GM19468 (cell line): ENCODE measurements at regions not wholly inside any gene's neighbourhood (a gene's known extent, or its start where the extent isn't known, plus 50 kb on each side); places are given as distances from the start of the nearest gene placed in this dataset.
"Not testable (repeated sequence)": the region's sequence is repeated elsewhere in the genome, so short reads cannot be mapped to it uniquely, and the experiment has no call there.

ENCODE experiments used
- ATAC-seq: cut with Tn5 transposase; IDR thresholded peaks from one replicate; pipeline ENCODE4 v1.9.1; 2021; ENCODE audit warnings: mild to moderate bottlenecking, moderate library complexity, moderate number of reproducible peaks; ENCODE audit not compliant: unreplicated experiment; ENCODE audit errors: extremely low read depth

DNA sequence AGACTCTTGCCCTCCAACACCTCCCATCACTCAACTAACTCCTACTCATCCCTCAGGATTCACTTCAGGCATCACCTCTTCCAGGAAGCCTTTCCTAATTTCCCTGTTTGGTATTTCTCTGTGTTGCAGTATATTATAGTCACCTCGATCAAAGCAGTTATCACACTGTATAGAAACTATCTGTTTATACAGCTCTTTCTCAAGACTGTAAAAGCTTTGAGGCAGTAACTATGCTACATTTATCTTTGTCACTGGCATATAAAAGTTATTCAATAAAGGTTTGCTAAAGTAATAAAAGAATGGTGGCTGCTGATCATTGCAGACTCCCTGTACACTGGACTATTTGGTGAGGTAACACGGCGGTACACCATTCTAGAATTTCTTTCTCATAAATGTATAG, 284.9 kb downstream of the PAX3 start:
- ATAC-seq, result no peak

DNA sequence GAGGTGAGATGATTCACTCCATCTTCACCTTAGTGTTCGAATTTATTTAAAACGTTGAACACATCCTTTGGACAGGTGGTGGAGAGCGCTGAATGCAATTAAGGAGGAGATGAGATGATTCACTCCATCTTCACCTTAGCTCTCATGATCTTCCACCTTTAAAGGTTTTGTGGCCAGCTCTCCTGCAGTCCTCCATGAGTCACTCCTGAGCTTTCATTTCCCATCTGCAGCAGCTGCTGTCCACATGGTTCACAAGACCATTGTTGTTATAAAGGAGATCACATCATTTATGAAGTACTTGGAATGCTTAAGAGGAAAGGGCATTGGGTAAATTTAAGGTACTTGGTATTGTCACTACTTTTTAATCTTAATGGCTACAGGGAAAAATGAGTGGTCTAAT, 298.5 kb downstream of the PAX3 start:
- ATAC-seq, result no peak

DNA sequence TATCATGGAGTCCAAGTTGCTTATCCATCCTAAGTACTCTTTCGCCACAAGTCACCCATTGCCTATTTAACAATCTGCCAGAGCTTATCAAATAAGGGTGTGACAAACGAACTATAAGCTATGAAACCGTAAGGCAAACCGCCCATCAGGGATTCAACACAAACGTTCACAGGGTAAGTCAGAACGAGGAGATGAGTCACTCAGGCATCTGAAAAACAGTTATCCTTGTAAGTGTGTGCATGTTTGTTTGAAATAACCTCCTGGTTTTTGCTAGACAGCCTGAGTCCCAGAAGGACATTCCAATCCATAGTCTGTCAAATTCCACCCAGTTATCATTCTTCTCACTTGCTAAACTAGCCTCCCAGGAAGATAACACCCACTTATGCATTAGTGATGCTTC, 299.1 kb downstream of the PAX3 start:
- ATAC-seq, result no peak

DNA sequence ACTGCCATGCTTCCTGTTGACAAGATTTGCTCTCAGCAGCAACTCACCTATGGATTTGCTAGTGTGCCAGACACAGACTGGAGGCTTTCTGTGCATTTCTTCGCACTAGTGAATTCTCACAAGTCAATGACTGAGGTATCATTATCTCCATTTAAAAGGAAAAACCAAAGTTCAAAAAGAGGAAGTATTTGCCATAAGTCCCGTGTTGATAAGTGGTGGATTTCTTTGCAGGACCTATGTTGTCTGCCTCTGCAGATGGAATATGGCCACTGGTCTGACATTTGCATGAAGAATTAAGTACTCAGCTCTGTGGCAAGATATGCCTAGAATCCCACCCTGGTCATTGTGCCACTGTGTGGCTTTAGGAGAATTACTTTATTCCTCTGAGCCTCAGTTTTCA, 299.6 kb downstream of the PAX3 start:
- ATAC-seq, result no peak

DNA sequence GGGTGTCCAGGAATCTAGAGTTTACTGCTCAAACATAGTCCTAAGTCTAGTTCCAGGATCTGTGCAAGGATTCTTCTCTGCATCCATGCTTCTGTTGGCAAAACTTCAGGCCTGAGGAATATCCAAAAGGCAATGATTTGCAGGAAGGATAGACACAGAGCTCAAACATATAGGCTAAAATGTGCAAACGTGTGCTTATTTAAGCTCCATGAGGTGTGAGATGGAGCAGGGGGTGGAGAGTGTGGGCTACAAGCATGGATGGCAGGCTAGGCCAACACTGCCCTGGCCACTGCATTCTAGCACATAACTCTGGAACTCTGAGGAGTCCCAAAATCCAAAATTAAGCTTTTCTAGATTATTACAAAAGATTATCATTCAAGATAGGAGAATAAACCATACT, 301.1 kb downstream of the PAX3 start:
- no peak for ATAC-seq

DNA sequence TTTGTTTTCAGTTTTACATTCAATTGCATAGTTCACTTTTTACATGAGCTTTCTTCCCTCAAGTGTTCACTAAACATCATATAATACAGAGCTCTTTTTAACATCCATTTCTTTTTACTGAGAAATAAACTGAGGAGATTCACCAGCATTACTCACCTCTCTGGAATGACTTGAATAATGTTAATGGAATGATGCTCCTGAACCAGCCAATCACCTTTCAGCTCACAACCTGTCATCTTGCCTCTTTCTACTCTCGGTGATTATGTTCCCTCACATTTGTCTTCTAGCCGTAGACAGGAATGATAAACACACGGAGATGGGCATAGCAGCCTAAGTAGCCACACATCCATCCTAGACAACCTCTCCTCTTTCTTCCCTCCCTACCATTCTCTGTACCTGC, 301.7 kb downstream of the PAX3 start:
- no peak for ATAC-seq

DNA sequence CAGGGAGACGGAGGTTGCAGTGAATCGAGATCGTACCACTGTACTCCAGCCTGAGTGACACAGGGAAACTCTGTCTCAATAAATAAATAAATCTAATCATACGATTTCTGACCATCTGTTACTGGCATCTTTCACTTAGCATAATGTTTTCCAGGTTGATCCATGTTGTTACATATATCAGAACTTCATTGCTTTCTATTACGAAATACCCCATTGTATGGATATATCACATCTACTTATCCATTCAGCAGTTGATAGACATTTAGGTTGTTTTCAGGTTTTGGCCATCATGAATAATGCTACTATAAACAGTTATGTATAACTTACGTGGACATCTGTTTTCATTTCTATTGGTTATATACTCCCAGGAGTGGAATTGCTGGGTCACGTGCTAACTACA, 303.9 kb downstream of the PAX3 start:
- ATAC-seq, result no peak

DNA sequence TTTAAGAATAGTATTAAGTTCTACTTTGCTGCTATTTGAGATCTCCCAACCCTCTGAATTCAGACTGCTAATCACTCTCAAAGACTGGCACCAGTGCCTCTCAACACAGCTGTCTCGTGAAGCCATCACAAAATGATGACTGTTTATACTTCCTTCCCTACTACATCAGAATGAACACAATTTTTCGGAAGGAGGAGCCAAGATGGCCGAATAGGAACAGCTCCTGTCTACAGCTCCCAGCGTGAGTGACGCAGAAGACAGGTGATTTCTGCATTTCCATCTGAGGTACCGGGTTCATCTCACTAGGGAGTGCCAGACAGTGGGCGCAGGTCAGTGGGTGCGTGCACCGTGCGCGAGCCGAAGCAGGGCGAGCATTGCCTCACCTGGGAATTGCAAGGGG, 314.4 kb downstream of the PAX3 start:
- not testable (repeated sequence) for ATAC-seq

DNA sequence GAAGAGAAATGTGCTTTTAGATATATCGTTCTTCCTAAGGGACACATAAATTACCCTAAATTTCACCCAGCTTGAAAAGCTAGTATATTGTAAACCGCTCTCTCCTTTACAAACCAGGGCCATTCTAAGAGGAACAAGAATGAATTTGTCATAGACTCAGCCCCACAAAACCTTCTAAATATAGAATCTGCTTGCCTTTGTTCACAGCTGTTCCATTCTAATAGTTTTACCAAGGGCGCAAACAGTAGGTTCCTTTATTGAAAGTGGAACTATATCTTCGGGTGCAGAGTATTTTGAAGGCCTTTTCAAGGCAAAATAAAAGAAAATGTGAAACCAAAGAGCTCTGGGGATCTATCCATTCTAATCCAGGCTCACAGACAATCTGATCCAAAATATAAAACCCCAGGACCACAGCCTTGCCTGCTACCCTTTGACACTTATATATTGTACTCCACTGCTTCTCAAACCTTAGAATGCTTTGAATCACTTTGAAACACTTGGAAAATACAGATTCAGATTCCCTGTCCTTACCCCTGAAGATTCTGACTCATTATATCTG, 316.8 kb downstream of the PAX3 start:
- ATAC-seq, result no peak

DNA sequence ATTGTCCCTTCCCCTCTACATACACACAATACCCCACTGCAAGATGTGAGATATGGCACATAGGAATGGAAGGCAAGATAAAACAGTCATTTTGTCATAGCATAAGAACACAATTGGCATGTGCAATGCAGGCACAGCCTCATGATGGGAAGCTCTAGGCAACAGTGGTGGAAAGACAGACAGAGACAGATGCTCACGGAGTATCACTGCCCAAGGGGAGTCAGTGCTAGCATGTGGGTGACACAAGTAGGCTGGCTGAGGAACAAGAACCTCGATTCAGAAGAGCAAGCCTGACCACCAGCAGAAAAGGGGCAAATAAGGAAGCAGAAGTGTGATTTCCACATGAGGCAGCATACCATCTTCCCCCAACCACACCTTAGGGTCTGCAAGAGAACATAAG, 323.6 kb downstream of the PAX3 start:
- ATAC-seq, result no peak

DNA sequence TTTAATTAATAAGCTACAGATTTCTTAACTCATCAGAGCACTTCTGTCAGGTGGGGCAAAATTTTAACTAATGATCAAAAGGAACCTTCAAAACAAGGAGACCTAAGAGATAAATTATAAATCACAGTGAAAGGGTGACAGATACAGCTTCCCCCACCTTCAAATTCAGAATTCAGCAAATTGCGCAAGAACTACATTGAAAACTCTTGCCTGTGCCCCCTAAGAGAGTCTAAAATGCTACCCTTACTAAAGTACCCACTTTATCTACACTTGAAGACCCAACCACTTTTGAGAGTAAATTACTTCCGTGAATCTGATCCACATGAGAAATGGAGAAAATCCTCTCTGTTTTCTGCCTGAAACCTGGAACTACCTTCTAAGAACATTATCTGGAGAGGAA, 324.9 kb downstream of the PAX3 start:
- ATAC-seq, result no peak

DNA sequence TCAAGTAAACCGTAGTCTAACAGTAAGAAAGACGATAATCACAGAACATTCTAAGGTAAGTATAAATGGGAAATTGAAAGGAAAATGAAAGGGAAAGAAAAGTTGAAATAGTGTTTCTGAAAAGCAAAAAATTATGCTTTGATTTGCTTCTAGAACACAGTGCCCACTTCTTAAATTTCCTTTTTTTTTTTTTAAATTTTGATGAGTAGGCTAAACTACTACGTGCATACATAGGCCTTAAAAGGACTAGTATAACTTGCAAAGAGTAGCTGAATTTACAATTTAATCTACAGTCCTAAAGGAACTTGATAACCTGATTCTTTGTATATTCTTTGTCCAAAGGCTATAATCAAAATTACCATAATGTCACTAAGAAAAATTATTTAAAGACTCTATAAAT, 325.3 kb downstream of the PAX3 start:
- no peak for ATAC-seq

DNA sequence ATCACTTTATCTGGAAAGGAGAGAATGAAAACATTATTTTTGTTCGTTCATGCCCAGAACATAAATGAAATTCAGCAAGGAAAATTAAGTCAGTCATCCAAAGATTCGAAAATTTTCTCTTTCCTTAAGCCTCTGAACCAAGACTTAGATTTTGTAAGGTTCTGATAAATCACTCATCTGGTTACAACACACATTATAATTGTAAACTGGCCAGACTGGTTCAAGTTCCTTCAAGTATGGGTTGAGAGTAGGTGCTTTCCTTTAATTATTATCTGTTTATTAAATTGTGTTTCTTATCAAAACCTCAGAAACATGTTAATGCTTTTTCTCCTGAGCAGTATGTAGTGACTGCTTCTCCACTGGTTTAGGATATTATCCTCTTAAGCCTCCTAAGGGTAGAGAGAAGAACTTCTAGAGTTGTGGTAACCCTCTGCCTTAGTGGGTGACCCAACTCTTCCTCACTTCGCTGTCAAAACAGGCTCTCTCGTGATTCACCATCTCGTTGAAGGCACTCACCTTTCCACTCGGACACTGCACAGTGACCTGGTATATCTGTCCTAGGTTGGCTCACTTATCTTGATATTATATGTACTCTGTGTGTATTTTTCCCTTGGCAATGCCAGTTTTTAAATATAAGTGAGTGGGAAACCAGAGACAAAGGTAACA, 325.9 kb downstream of the PAX3 start:
- ATAC-seq, result no peak

DNA sequence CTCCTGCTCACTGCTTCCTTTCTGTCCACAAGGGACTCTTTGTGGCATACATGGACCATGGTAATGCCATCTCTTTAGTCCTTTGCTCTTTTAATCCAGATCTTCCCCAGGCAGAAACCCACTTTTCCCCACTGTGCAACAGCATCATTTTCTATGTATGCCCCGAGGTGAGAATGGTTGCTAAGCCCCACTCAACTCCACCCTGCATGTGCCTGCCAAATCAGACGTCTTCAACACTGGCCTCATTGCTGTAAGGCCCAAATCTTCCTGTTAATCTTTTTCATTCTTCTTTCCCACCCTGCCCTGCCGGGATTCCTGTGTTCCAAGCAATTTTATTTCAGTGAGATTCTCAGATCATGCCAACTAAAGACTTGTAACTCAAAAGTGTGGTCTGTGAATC, 328.4 kb downstream of the PAX3 start:
- ATAC-seq, result no peak

DNA sequence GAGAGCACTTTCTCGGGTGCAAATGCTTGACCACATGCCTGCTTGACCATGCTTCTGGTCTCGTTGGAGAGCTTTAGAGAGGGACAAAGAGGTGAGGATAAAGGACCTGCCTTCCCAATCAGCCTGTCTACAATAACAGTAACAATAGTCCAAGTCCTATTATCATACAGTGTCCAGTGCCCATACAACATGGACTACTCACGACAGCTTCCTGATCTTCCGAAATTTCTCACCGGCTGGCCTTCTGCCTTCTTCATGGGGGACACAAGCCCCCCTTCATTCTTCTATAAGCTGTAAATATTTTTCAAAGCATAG, 329.0 kb downstream of the PAX3 start:
- ATAC-seq, result no peak

DNA sequence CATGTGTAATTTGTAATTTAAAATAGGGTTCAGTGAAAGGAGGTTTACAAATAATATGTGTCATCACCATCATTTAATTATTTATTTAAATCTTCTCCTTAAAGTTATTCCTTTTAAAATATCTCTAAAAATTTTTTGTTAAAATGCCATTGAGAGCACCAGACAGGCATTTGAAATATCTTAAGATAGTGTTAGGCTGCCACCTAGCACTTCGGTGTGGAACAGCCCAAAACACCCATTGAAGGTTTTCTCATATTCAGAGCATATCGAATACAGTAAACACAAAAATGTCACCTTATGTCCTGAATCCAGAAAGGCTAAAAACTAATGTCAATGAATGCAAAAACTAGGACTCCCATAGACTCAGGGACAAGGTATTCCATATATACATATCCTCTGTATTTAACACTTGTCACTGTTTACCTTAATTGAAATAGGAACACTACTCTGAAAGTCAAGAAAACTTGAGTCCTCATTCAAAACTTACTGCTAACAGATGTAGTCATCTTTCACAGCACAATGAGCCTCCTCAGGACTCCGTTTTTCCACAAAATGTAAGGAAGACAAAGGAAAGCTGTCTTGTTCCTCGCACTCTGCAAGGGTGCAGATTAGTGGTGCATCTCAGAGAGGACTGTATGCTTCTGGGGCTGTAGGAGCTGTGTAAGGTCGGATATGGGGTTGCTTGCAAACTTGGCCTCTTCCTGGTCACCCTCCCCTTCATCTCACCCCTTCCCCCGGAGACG, 329.5 kb downstream of the PAX3 start:
- ATAC-seq, result peak; percentile 36

DNA sequence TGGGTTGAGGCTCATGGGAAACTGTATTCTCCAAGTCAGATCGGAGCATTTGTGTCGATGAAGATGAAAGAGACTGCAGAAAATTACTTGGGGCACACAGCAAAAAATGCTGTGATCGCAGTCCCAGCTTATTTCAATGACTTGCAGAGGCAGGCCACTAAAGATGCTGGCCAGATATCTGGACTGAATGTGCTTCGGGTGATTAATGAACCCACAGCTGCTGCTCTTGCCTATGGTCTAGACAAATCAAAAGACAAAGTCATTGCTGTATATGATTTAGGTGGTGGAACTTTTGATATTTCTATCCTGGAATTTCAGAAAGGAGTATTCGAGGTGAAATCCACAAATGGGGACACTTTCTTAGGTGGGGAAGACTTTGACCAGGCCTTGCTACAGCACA, 336.6 kb downstream of the PAX3 start:
- ATAC-seq, result no peak

DNA sequence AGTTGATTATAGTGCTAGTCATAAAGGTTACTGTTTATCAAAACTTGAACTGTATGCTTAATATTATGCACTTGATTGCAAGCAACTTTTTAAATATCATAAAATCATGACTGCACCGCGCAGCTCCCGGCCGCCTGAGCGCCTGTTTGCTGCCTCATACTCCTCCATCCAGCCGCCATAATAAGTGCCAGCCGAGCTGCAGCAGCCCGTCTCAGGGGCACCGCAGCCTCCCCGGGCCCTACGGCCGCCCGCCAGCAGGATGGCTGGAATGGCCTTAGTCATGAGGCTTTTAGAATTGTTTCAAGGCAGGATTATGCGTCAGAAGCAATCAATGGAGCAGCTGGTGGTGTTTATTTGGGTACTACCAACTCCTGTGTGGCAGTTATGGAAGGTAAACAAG, 337.2 kb downstream of the PAX3 start:
- no peak for ATAC-seq

DNA sequence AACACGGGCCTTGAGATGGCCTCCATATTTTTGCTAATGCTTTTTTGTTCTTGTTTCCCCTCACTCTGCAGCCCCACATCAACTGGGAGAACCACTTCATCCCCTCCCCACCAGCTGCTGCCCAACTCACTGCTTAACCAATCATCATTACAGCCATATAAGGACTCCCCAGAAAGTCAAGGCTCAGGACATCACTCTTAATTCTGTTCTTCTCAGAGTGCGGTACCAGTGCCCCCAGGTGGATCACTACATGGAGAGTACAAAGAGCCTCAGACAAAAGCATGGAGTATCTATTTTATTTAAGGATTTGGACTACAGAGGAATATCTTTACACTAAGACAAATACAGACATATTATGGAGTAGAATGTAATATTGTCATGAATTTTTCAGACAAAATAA, 340.6 kb downstream of the PAX3 start:
- no peak for ATAC-seq

DNA sequence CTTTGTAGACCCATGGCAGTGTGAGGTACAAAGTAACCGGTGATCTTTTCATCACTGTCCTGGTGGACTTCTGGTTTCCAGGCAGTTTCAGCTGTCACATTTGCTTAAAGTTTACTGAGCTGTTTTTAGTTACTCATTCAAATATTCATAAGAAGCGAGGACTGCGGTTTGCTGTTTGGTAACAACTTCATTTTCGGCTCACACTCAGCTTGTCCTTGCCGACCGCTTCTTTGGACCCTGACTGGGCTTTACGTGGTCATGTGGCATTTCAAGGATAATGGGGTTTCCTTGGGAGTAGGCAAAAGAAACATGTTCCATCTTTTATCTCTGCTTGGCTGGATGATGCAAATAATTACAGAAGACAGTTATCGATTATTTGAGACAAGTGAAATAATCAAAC, 350.7 kb downstream of the PAX3 start:
- no peak for ATAC-seq

DNA sequence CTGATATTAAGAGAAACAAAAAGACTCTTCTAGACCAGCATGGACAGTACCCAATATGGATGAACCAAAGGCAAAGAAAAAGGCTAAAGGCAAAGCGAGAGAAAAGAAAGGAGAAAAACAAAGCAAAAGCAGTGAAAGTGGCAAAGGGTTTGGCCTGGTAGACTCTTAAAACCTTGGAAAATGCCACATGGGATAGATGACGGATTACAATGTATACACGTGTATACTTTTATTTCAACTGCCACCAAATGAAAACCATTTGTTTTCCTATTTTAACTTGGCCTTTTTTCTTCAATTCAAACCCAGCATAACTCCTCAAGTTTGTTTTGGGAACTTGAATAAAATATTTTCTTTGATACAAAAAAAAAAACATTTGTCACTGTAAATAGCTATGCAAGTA, 354.3 kb downstream of the PAX3 start:
- ATAC-seq, result not testable (repeated sequence)
